ENCODE measurements at regions not wholly inside any gene's neighbourhood (a gene's known extent, or its start where the extent isn't known, plus 50 kb on each side); places are given as distances from the start of the nearest gene placed in this dataset.

DNA sequence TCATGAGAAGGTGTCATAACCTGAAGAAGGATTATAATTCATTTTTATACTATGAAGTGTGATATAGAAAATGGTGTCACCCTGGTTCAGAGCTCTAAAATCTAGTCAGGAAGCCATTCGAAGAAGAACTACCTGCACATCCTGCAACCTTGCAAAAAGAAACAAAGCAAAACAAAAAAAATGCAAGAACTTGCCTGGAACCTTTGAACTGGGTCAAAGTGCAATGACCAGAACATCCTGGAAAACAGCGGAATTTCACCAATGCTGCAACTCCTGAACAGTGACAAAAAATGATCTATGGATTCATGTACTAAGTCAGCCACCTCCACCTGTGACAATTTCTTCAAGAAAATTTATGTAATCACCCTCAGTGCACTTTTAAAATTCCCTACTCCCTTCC lies 1083.3 kb upstream of the GYPC start:
- no peak overlapping the region for H3K4me3 ChIP-seq (ENCODE audit: low read depth, low read length)
- TF ChIP-seq, protein P1, sequence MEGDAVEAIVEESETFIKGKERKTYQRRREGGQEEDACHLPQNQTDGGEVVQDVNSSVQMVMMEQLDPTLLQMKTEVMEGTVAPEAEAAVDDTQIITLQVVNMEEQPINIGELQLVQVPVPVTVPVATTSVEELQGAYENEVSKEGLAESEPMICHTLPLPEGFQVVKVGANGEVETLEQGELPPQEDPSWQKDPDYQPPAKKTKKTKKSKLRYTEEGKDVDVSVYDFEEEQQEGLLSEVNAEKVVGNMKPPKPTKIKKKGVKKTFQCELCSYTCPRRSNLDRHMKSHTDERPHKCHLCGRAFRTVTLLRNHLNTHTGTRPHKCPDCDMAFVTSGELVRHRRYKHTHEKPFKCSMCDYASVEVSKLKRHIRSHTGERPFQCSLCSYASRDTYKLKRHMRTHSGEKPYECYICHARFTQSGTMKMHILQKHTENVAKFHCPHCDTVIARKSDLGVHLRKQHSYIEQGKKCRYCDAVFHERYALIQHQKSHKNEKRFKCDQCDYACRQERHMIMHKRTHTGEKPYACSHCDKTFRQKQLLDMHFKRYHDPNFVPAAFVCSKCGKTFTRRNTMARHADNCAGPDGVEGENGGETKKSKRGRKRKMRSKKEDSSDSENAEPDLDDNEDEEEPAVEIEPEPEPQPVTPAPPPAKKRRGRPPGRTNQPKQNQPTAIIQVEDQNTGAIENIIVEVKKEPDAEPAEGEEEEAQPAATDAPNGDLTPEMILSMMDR (IDR thresholded peaks at IDR 0.05; ENCODE audit: insufficient read depth, low read depth, low read length, missing control alignments) = no peak
- DNase-seq (ENCODE audit: low read depth) = no peak

DNA sequence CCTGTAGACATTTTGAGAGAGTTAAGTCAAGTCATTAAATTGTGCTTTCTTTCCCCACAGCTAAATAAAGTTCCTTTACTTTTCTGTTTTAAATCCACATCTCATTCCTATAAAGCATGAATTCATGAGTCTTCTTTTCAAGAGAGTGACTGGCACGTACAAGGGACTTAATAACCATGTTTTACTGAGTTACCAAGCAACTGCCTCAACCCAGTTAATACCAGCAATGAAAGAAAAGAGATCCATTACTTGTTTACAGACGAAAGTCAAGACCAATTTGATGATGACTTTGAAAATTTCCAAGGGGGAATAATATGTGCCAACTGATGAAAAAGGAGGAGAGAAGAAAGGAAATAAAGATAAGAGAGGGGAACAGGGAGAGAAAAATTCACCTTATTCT lies 1082.5 kb upstream of the GYPC start:
- no peak overlapping the region for H3K4me3 ChIP-seq (ENCODE audit: low read depth, low read length)
- TF ChIP-seq, protein P1 (IDR thresholded peaks at IDR 0.05; ENCODE audit: insufficient read depth, low read depth, low read length, missing control alignments) = no peak
- DNase-seq (ENCODE audit: low read depth) = no peak

DNA sequence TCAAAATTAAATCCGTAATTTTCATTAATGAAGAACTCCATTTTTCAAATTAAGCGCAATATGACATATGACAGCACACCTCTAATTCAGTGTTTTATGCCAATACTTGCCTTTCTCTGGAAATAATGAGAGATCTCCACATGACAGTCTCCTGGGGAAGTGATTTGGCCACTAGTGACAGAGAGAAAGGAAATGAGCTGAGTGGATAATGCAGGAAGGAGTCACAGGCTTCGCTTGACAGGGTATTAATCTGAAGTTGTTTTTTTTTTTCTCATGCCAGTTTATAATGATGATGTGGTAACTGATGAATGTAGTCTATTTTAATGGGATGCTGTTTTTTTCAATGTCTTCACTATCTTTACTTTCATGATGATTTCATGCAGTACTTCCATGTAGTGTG lies 1079.4 kb upstream of the GYPC start:
- TF ChIP-seq, protein P1 (IDR thresholded peaks at IDR 0.05; ENCODE audit: insufficient read depth, low read depth, low read length, missing control alignments) = no peak
- DNase-seq (ENCODE audit: low read depth) = no peak
- no peak overlapping the region for H3K4me3 ChIP-seq (ENCODE audit: low read depth, low read length)

DNA sequence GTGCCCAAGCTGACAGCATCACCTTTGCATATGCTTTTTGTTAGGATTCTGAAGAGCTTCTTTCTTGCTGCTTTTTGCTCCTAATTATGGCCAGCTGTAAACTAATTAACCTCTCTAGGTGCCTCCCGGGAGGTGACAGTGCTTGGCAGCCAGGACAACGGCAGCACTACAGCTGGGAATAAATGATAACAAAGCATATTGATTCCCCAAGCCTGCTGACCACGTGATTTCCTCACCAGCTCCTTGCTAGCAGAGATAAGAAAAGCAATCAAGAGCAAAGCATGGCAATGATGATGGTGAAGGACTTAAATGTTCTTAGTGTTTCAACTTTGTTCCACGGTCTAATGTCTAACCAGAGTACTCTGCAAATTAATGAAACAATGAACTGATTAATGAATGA lies 1074.4 kb upstream of the GYPC start:
- no peak overlapping the region for H3K4me3 ChIP-seq (ENCODE audit: low read depth, low read length)
- DNase-seq (ENCODE audit: low read depth) = no peak
- TF ChIP-seq, protein P1 (IDR thresholded peaks at IDR 0.05; ENCODE audit: insufficient read depth, low read depth, low read length, missing control alignments) = no peak

DNA sequence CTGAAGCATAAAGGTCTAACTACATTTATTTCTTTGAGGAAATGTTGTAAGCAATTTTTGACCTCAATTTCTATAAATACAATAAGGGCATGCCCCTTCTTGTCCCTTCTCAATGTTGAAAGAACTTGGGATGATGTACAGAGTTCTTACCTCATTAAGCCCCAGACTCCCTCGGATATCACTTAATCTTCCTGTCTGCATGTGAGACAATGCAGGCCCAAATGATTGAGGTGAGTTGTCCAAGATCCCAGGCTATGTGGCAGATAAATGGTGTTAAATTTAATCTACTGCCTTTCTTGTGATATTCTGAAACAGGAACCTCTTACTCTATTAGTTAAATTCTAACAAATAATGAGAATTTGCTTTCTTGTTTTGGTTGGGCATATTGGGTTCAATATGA lies 1073.4 kb upstream of the GYPC start:
- no peak for DNase-seq (ENCODE audit: low read depth)

DNA sequence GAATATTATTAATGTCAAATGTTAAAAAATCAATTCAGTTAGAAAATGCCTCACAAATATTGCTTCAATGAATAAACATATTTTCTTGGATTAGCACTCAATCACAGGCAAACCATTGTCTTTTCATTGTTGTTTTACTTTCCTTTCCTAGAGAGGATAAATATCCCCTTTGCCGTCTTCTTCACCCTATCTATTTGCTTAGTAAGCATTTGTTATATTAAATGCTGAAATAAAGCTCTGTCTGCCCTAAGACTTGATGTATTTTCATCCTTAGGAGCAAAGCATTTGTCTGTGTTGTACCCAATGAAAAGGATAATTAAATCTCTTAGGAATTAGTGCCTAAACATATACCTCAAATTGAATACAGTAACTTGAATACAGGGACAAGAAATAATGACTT lies 1071.2 kb upstream of the GYPC start:
- no peak overlapping the region for H3K4me3 ChIP-seq (ENCODE audit: low read depth, low read length)
- TF ChIP-seq, protein P1 (IDR thresholded peaks at IDR 0.05; ENCODE audit: insufficient read depth, low read depth, low read length, missing control alignments) = no peak

More for the DNA sequence above, 1073.4 kb upstream of the GYPC start:
- TF ChIP-seq, protein P1 (IDR thresholded peaks at IDR 0.05; ENCODE audit: insufficient read depth, low read depth, low read length, missing control alignments) = no peak
- H3K4me3 ChIP-seq (ENCODE audit: low read depth, low read length) = no peak overlapping the region

DNA sequence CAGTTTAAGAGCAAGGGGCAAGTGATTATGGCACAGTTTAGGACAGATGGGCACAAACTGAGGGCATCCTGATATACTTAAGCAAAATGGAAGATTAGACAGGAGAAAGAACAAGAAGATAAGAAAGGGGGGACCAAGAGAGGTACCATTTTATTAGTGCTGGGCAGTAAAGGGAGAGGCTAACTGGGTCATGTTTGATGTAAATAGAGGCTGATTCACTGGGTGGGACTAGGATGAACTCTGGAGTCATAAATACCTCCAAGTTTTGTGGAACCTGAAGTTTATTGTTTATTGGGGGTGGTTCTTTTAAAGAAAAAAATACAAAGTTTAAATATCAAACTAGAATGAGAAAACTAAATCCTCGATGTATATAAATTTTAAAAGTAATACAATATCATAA lies 1067.2 kb upstream of the GYPC start:
- no peak overlapping the region for H3K4me3 ChIP-seq (ENCODE audit: low read depth, low read length)
- DNase-seq (ENCODE audit: low read depth) = no peak
- TF ChIP-seq, protein P1 (IDR thresholded peaks at IDR 0.05; ENCODE audit: insufficient read depth, low read depth, low read length, missing control alignments) = no peak

More for the DNA sequence above, 1071.2 kb upstream of the GYPC start:
- no peak for DNase-seq (ENCODE audit: low read depth)

All from GM12865 (cell line).